ENCODE measurements at regions not wholly inside any gene's neighbourhood (a gene's known extent, or its start where the extent isn't known, plus 50 kb on each side); places are given as distances from the start of the nearest gene placed in this dataset.

GRCh38 chr10:6980353-6980752, 400.3 kb upstream of the PRKCQ start:
- no peak for TF ChIP-seq CTCF (conservative IDR thresholded peaks at IDR 0.05; ENCODE audit: low read depth, low read length)
- no peak for TF ChIP-seq EZH2 (IDR thresholded peaks at IDR 0.05; ENCODE audit: low read length, unreplicated experiment)
